Right lobe of liver (tissue), 4 donors: ENCODE measurements at regions not wholly inside any gene's neighbourhood (a gene's known extent, or its start where the extent isn't known, plus 50 kb on each side); places are given as distances from the start of the nearest gene placed in this dataset.

Experiments used
- POLR2A ChIP-seq: fragments of 450-650 bp; IDR thresholded peaks from one replicate; pipeline ENCODE4 v1.6.1; 2017; ENCODE audit warnings: antibody characterized with exemption, mild to moderate bottlenecking
- TF ChIP-seq, protein P1 (sequence below), 4 donors: fragments of 200-600 bp in 3 of 4; fragments of 450-650 bp in 1 of 4; IDR thresholded peaks; one replicate each; pipeline versions ENCODE4 v1.5.1 to v1.8.0; 2016 to 2022; ENCODE audit warnings: antibody characterized with exemption in 4 of 4, mild to moderate bottlenecking in 2 of 4
- donor health status: DM: no; HTN: no; CAD: no.
- donor health status: DM: no; HTN: no; CAD: no.
- donor health status: DM: no; HTN: yes; CAD: no.

DNA sequence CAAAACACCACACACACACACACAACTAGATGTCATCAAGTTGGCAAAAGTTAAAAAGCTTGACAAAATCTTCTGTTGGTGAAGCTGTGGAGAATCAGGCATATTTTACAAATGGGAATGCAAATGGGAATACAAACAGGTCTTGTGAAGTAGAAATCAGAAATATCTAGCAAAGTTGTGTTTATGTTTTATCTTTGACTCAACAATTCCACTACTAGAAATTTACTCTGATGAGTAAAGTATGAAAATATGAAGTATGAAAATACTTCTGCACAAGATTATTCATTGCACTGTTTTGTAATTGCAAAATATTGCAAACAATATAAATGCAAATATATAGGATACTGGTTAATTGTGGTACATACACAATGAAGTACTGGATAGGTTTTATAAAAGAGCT, 1166.0 kb upstream of the GJE1 start:
- TF ChIP-seq, protein P1, sequence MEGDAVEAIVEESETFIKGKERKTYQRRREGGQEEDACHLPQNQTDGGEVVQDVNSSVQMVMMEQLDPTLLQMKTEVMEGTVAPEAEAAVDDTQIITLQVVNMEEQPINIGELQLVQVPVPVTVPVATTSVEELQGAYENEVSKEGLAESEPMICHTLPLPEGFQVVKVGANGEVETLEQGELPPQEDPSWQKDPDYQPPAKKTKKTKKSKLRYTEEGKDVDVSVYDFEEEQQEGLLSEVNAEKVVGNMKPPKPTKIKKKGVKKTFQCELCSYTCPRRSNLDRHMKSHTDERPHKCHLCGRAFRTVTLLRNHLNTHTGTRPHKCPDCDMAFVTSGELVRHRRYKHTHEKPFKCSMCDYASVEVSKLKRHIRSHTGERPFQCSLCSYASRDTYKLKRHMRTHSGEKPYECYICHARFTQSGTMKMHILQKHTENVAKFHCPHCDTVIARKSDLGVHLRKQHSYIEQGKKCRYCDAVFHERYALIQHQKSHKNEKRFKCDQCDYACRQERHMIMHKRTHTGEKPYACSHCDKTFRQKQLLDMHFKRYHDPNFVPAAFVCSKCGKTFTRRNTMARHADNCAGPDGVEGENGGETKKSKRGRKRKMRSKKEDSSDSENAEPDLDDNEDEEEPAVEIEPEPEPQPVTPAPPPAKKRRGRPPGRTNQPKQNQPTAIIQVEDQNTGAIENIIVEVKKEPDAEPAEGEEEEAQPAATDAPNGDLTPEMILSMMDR (IDR thresholded peaks at IDR 0.05): no peak
- TF ChIP-seq POLR2A: no peak
